GM23338 (cell line): ENCODE measurements at regions not wholly inside any gene's neighbourhood (a gene's known extent, or its start where the extent isn't known, plus 50 kb on each side); places are given as distances from the start of the nearest gene placed in this dataset.

ENCODE experiments used
- CREB1 ChIP-seq: fragments of 250-450 bp; sonication (Bioruptor Pico); IDR thresholded peaks from 2 replicates; pipeline ENCODE4 v1.5.0; 2020; ENCODE audit warnings: low read depth, mild to moderate bottlenecking, moderate library complexity
- EZH2 ChIP-seq: fragments of 200-600 bp; sonication (generic); IDR thresholded peaks from one replicate; pipeline ENCODE4 v1.8.0; 2017; ENCODE audit warnings: antibody characterized with exemption, mild to moderate bottlenecking, low read depth; ENCODE audit not compliant: unreplicated experiment
- EZH2phosphoT487 ChIP-seq: fragments of 200-600 bp; sonication (generic); IDR thresholded peaks from one replicate; pipeline ENCODE4 v1.8.1; 2018; ENCODE audit warnings: antibody characterized with exemption; ENCODE audit not compliant: unreplicated experiment
- POLR2AphosphoS5 ChIP-seq: IDR thresholded peaks from 2 replicates; pipeline ENCODE4 v1.6.1; 2016; ENCODE audit warnings: antibody characterized with exemption, low read depth
- STAT1 ChIP-seq: IDR thresholded peaks from one replicate; pipeline ENCODE4 v1.6.1; 2016; ENCODE audit warnings: antibody characterized with exemption; ENCODE audit not compliant: unreplicated experiment
- ZNF114 ChIP-seq: fragments of 250-450 bp; sonication (Bioruptor Pico); IDR thresholded peaks from 2 replicates; pipeline ENCODE4 v1.5.0; 2020; ENCODE audit warnings: mild to moderate bottlenecking, moderate library complexity
- ZNF331 ChIP-seq: fragments of 250-450 bp; sonication (Bioruptor Pico); IDR thresholded peaks from 2 replicates; pipeline ENCODE4 v1.5.0; 2020; ENCODE audit warnings: low read depth, mild to moderate bottlenecking, moderate library complexity
- ZNF462 ChIP-seq: fragments of 250-450 bp; sonication (Bioruptor Pico); IDR thresholded peaks from 2 replicates; pipeline ENCODE4 v1.5.0; 2020; ENCODE audit warnings: mild to moderate bottlenecking, moderate library complexity
- TF ChIP-seq, protein P1 (sequence below), 2 experiments: fragments of 200-600 bp in 1 of 2; sonication (generic) in 1 of 2; conservative IDR thresholded peaks; 2 replicates each; pipeline versions ENCODE4 v1.5.1 to v1.6.1; 2016 to 2017; ENCODE audit warnings: antibody characterized with exemption in 2 of 2, low read depth in 2 of 2, mild to moderate bottlenecking in 2 of 2, moderate library complexity in 1 of 2

- no peak for TF ChIP-seq ZNF462
- no peak for TF ChIP-seq POLR2AphosphoS5
- no peak for TF ChIP-seq ZNF114 (CRISPR knock-in tag)
- no peak for TF ChIP-seq EZH2
- TF ChIP-seq CREB1: no peak
- no peak for TF ChIP-seq ZNF331 (CRISPR knock-in tag)
- no peak for TF ChIP-seq EZH2phosphoT487
- TF ChIP-seq STAT1: no peak
- TF ChIP-seq, protein P1, sequence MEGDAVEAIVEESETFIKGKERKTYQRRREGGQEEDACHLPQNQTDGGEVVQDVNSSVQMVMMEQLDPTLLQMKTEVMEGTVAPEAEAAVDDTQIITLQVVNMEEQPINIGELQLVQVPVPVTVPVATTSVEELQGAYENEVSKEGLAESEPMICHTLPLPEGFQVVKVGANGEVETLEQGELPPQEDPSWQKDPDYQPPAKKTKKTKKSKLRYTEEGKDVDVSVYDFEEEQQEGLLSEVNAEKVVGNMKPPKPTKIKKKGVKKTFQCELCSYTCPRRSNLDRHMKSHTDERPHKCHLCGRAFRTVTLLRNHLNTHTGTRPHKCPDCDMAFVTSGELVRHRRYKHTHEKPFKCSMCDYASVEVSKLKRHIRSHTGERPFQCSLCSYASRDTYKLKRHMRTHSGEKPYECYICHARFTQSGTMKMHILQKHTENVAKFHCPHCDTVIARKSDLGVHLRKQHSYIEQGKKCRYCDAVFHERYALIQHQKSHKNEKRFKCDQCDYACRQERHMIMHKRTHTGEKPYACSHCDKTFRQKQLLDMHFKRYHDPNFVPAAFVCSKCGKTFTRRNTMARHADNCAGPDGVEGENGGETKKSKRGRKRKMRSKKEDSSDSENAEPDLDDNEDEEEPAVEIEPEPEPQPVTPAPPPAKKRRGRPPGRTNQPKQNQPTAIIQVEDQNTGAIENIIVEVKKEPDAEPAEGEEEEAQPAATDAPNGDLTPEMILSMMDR (conservative IDR thresholded peaks at IDR 0.05; ENCODE audit: low read depth in 2 of 2): no peak
Measured at GRCh38 chr14:55518391-55518790, 61.6 kb upstream of the KTN1 start (continued).
